ENCODE measurements at regions not wholly inside any gene's neighbourhood (a gene's known extent, or its start where the extent isn't known, plus 50 kb on each side); places are given as distances from the start of the nearest gene placed in this dataset.
A peak's percentile ranks its signal among the peaks of the same experiment; 100 is the strongest.

DNA sequence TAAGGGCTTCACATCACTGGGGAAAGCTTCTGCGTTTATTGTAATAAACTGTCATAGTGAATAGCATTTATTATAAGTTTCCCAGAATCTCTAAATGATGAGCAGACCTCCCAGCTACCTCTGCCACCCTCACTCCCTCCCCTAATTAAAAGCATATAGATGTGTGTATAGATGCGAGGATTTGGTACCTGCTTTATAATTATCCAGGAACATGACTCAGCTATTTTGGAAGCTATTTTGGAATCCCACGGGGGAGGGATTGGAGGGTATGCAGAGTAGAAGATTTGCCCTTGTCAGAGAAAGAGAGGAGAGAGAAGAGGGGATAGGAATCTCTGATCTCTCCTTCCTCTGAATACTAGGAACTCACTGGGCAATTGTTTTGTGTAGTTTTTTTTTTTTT is 455.3 kb downstream of the ADRA2A start:
- Histone ChIP-seq H3K9me3 (ENCODE audit: control insufficient read depth, insufficient read depth, low read length) (peaks cover 9% of the 10 kb centered on the region), H4K8ac (ENCODE audit: low read depth in 2 of 2, low read length in 2 of 2) (no peak overlapping the region), H3K18ac (ENCODE audit: low read depth, low read length) (no peak overlapping the region), H3K4ac (ENCODE audit: low read depth, low read length) (no peak overlapping the region), H3K27me3 (ENCODE audit: control insufficient read depth, insufficient read depth, low read length) (no peaks in the 10 kb centered on the region), H3K4me3 (ENCODE audit: insufficient read depth, low read depth, low read length) (no peak overlapping the region), H3K27ac (ENCODE audit: insufficient read depth, low read length) (no peak overlapping the region), H2AFZ (replicated peaks; ENCODE audit: low read length, poor library complexity) (no peak overlapping the region), H2AK9ac (replicated peaks; ENCODE audit: low read depth, low read length, poor library complexity) (no peak overlapping the region), H3K14ac (replicated peaks; ENCODE audit: low read depth, low read length) (no peak overlapping the region), H3K79me1 (ENCODE audit: low read depth in 1 of 2, low read length in 2 of 2) (no peaks in the 10 kb centered on the region), H3K56ac (ENCODE audit: extremely low read depth, insufficient read depth, low read length) (no peak overlapping the region), H3K4me2 (ENCODE audit: low read depth, low read length) (no peak overlapping the region), H2BK15ac (ENCODE audit: low read depth, low read length) (no peak overlapping the region), H3K9ac (ENCODE audit: low read depth, low read length) (no peak overlapping the region), H2BK120ac (ENCODE audit: low read depth, low read length) (no peak overlapping the region), H3K36me3 (ENCODE audit: control insufficient read depth, insufficient read depth, low read length) (no peaks in the 10 kb centered on the region), H3K9me1 (ENCODE audit: insufficient read depth, low read length) (no peaks in the 10 kb centered on the region), H4K20me1 (ENCODE audit: insufficient read depth, low read length) (no peaks in the 10 kb centered on the region), H2AK5ac (ENCODE audit: low read depth, low read length) (no peak overlapping the region), H3K4me1 (ENCODE audit: control insufficient read depth, insufficient read depth, low read length) (no peaks in the 10 kb centered on the region), H3K23ac (ENCODE audit: low read depth, low read length) (no peak overlapping the region), H2BK5ac (ENCODE audit: low read depth, low read length, poor library complexity, severe bottlenecking) (no peak overlapping the region), H2BK20ac (ENCODE audit: low read depth, low read length) (no peak overlapping the region), H4K91ac (ENCODE audit: insufficient read depth, low read depth, low read length) (no peak overlapping the region), H4K5ac (ENCODE audit: low read depth, low read length) (no peak overlapping the region)
- no TSS peak for BruUV-seq (replicated peaks)
- DNase-seq (no peak), ATAC-seq (ENCODE audit: low read depth) (no peak)
- intact Hi-C loops (cut with micrococcal nuclease) = no loop called here
- POLR2A ChIA-PET (ENCODE audit: unreplicated experiment) = no interaction called here
- WGBS, 2 experiments (ENCODE audit: extremely low coverage in 2 of 2, insufficient read length in 1 of 2) = no CpG with 5 or more reads among the region's 3 CpGs
- in situ Hi-C loops (cut with MboI; ENCODE audit: low sequenced_read_pairs) = no loop called here
- no peak for TF ChIP-seq RCOR1 (IDR thresholded peaks at IDR 0.05; ENCODE audit: insufficient replicate concordance, low read length)
- TF ChIP-seq CHD1 (IDR thresholded peaks at IDR 0.05; ENCODE audit: low read depth, low read length) = no peak
- TF ChIP-seq, protein P1, sequence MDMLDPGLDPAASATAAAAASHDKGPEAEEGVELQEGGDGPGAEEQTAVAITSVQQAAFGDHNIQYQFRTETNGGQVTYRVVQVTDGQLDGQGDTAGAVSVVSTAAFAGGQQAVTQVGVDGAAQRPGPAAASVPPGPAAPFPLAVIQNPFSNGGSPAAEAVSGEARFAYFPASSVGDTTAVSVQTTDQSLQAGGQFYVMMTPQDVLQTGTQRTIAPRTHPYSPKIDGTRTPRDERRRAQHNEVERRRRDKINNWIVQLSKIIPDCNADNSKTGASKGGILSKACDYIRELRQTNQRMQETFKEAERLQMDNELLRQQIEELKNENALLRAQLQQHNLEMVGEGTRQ (IDR thresholded peaks at IDR 0.05; ENCODE audit: low read depth, low read length) = no peak
- TF ChIP-seq, protein P2, sequence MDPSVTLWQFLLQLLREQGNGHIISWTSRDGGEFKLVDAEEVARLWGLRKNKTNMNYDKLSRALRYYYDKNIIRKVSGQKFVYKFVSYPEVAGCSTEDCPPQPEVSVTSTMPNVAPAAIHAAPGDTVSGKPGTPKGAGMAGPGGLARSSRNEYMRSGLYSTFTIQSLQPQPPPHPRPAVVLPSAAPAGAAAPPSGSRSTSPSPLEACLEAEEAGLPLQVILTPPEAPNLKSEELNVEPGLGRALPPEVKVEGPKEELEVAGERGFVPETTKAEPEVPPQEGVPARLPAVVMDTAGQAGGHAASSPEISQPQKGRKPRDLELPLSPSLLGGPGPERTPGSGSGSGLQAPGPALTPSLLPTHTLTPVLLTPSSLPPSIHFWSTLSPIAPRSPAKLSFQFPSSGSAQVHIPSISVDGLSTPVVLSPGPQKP (IDR thresholded peaks at IDR 0.05; ENCODE audit: borderline replicate concordance, low read depth, low read length) = no peak
- TF ChIP-seq POLR2A (IDR thresholded peaks at IDR 0.05; ENCODE audit: low read depth, low read length) = no peak
- TF ChIP-seq NFE2L2 (IDR thresholded peaks at IDR 0.05; ENCODE audit: low read depth, low read length) = peak; percentile 82
- no peak for TF ChIP-seq FOS (IDR thresholded peaks at IDR 0.05; ENCODE audit: low read depth, low read length)
- CTCF ChIA-PET = no interaction called here
- dilution Hi-C loops (cut with HindIII; ENCODE audit: low sequenced_read_pairs, unreplicated experiment) = no loop called here
